GM06990 (cell line): ENCODE measurements at regions not wholly inside any gene's neighbourhood (a gene's known extent, or its start where the extent isn't known, plus 50 kb on each side); places are given as distances from the start of the nearest gene placed in this dataset.

ENCODE experiments used
- DNase-seq: peaks from one replicate; pipeline ENCODE4 v3.0.0-alpha.2; 2011; ENCODE audit not compliant: insufficient read length; ENCODE audit errors: extremely low read depth
- H3K27me3 ChIP-seq: replicated peaks from 2 replicates; pipeline ENCODE4 v1.6.0; 2011; ENCODE audit warnings: low read length; ENCODE audit not compliant: control insufficient read depth, insufficient read depth
- H3K36me3 ChIP-seq: 2 replicates; pipeline ENCODE4 v1.5.1; 2011; ENCODE audit warnings: low read length; ENCODE audit not compliant: control insufficient read depth, insufficient read depth
- H3K4me3 ChIP-seq: replicated peaks from 2 replicates; pipeline ENCODE4 v1.5.1; 2011; ENCODE audit warnings: low read depth, mild to moderate bottlenecking, control low read depth, low read length
- CTCF ChIP-seq: IDR thresholded peaks from 2 replicates; pipeline ENCODE4 v1.5.1; 2011; ENCODE audit warnings: low read length, control low read depth, mild to moderate bottlenecking, inconsistent platforms; ENCODE audit not compliant: insufficient read depth, poor library complexity, severe bottlenecking

- DNase-seq = no peak
- no peak for TF ChIP-seq CTCF
- Histone ChIP-seq H3K27me3 (no peaks in the 10 kb centered on the region), H3K4me3 (no peak overlapping the region), H3K36me3 (no peaks in the 10 kb centered on the region)
Measured at GRCh38 chr16:26524846-26525245, 541.9 kb upstream of the C16orf82 start.

GRCh38 chr16:26525856-26526255 lies 540.9 kb upstream of the C16orf82 start:
- no peaks in the 10 kb centered on the region for H3K36me3 ChIP-seq
- H3K27me3 ChIP-seq = no peaks in the 10 kb centered on the region
- no peak for DNase-seq
- no peak for TF ChIP-seq CTCF
- H3K4me3 ChIP-seq = no peak overlapping the region

- no peak for TF ChIP-seq CTCF
- DNase-seq = no peak
Measured at GRCh38 chr16:26526633-26527032, 540.1 kb upstream of the C16orf82 start.

GRCh38 chr16:26530584-26531289 lies 536.0 kb upstream of the C16orf82 start:
- no peak for TF ChIP-seq CTCF
- DNase-seq = no peak
- Histone ChIP-seq H3K27me3 (no peaks in the 10 kb centered on the region), H3K4me3 (no peak overlapping the region), H3K36me3 (no peaks in the 10 kb centered on the region)

More at GRCh38 chr16:26526633-26527032, 540.1 kb upstream of the C16orf82 start:
- Histone ChIP-seq H3K27me3 (no peaks in the 10 kb centered on the region), H3K36me3 (no peaks in the 10 kb centered on the region), H3K4me3 (no peak overlapping the region)

- Histone ChIP-seq H3K36me3 (no peaks in the 10 kb centered on the region), H3K4me3 (no peak overlapping the region), H3K27me3 (no peaks in the 10 kb centered on the region)
- DNase-seq = no peak
- TF ChIP-seq CTCF = no peak
Measured at GRCh38 chr16:26531290-26531730, 535.4 kb upstream of the C16orf82 start.
